GM12892 (cell line): ENCODE measurements at regions not wholly inside any gene's neighbourhood (a gene's known extent, or its start where the extent isn't known, plus 50 kb on each side); places are given as distances from the start of the nearest gene placed in this dataset.
"Not testable (repeated sequence)": the region's sequence is repeated elsewhere in the genome, so short reads cannot be mapped to it uniquely, and the experiment has no call there.

Experiments used
- POLR2A ChIP-seq: IDR thresholded peaks from 2 replicates; pipeline ENCODE4 v1.6.1; 2011; ENCODE audit warnings: low read depth, low read length, control low read depth
- POLR2AphosphoS5 ChIP-seq: IDR thresholded peaks from 2 replicates; pipeline ENCODE4 v1.6.1; 2011; ENCODE audit warnings: low read depth, low read length, control low read depth
- TAF1 ChIP-seq: IDR thresholded peaks from 2 replicates; pipeline ENCODE4 v1.6.1; 2011; ENCODE audit warnings: low read depth, mild to moderate bottlenecking, control low read depth, low read length, borderline replicate concordance

DNA sequence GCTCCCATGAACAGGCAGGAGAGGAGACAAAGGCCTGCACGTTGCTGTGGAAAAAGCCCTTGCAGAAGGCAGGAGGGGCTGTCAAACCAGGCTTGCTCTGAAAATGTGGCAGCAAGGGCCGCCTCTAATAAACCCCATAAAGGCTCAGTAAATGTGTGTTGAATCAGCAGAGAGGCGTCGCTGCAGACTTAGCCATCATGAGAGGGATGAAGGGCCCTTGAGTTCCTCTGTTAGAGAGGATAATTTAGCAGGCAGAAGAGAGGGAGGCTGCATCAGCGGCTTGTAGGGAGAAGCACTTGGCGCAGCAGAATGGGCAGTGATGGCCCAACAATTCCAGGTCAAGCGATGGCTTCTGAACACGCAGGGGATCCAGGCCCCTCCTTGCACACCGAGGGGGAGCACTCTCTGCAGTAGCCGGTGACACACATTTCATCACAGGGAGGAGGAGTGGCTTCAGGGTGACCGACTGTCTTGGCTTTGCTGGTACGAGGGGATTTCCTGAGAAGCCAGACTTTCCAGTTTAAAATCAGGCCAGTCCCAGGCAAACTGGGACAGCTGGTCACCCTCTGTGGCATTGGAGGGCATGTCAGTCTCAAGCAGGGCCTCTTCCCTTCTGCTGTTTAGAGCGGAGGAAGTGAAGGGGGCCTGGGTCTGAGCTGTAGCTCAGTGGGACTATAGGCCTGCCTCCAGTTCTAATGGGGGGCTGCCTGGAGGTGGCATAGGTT is 61.0 kb upstream of the XIAP start:
- not testable (repeated sequence) for TF ChIP-seq POLR2AphosphoS5, POLR2A, TAF1
